Limb (tissue), 2 donors: ENCODE measurements at regions not wholly inside any gene's neighbourhood (a gene's known extent, or its start where the extent isn't known, plus 50 kb on each side); places are given as distances from the start of the nearest gene placed in this dataset.

Source experiments
- DNase-seq, 2 donors: peaks; one replicate each; pipeline ENCODE4 v3.0.0-alpha.2; 2016; ENCODE audit errors: extremely low spot score in 2 of 2

DNA sequence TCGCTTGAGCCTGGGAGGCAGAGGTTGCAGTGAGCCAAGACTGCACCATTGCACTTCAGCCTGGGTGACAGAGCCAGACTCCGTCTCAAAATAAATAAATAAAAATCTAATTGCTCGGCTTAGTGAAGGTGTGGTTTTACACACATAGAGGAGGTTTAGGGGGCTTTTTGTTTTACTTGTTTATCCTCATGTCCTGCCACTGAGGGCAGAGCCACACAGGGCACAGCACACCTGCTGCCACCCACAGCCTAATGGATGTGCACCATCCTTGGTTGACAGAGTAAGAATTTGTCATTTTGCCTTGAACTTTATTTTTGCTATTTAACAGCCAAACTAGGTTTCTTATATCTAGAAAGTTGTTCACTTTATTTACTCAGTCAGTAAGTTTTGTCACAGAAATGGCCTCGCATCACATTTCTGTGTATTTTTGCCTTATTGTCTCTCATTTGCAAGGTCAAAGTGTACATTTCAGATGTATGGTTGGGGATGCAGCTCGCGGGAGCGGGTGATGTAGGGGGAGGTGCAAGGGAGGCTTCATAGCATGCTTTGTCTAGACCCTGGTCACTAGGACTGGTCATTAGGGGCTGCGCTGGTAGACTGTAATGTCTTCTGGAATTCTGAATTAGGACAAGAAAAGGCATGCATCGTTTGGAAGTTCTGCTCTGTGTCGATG, 67.8 kb upstream of the NAA20 start:
- no peak for DNase-seq

DNA sequence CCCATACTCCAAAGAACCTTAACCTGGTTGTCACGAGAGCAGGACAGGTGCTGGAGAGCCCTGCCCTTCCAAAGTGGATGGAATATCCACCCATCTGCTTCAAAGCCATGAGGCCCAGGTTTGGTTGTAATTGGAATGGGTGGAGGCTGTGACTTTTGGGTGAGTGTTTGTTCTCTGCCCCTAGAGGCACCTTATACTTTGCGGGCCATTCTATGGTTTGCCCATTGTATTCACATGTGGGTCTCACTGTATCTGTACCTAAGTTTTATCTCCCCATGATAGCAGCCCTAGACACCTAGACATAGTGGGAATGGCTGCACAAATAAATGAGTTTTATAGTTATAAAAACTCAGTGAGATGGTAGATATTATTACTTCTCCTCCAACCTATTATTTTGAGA, 67.1 kb upstream of the NAA20 start:
- DNase-seq, result no peak

DNA sequence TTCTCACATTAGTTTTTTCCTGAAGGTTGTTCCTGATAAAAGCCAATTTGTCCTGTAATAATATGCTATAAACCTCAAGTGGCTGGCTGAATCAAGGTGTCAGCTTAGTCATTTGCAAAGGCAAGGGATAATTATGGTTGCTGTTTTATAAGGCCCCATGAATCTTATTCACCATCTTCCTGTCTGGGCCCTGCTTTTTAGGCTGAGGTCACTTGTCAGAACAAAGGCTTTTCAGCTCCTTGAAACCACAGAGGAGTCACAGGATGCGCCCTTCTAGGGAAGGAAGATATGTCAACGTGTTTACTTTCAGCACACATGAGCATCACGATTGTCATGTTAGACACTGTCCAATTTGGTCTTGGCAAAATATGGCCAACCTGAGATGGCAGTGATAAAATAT, 64.8 kb upstream of the NAA20 start:
- no peak for DNase-seq

DNA sequence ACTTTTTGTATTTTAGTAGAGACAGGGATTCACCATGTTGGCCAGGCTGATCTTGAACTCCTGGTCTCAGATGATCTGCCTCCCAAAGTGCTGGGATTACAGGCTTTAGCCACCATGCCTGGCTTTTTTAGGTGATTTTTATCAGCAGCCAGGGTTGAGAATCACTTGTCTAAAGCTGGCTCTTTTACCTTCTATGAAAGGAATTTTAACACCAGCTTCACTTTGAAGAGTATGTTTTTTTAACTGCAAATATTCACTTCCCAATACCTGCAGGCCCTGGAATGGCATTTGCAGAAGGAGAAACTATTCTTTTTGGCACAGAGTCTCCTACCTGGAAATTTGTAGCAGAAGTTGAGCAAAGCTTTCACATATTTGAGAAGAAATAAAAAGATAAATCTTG, 63.6 kb upstream of the NAA20 start:
- no peak for DNase-seq

DNA sequence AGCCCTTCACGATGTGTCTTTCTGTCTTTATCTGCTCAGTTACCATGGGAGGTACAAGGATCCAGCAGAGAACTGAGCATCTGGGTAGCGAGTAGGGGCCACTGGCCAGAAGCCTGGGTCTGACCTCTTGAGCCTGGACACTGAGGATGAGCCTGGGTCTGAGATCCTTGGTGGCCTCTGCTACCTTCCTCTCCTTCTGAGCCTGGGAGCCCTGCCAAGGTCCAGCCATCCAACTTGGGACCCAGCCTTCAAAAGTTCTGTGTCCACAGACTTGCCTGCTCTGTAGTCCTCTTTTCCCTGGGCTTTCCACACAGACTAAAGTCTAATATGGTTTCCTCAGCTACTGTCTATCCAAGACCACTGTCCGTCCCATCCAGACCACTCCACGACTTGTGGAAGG, 60.2 kb upstream of the NAA20 start:
- no peak for DNase-seq

DNA sequence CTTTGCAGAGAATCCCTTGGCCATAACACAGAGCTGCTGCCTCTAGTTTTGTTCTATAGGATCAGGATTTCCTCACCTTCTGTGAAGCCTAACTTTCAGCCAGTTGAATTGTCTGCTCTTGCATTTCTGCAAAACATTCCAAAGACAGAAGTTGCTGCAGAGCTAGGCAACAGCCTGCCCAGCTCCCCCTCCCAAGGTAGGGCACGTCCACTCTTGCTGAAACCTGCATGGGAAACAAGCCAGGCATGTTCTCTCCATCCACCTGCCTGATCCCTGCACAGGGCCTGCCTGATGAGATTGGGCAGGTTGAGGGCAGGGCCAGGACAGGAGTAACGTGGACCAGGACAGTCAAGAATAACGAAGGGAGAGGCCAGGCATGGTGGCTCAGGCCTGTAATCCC, 58.9 kb upstream of the NAA20 start:
- DNase-seq, result no peak

DNA sequence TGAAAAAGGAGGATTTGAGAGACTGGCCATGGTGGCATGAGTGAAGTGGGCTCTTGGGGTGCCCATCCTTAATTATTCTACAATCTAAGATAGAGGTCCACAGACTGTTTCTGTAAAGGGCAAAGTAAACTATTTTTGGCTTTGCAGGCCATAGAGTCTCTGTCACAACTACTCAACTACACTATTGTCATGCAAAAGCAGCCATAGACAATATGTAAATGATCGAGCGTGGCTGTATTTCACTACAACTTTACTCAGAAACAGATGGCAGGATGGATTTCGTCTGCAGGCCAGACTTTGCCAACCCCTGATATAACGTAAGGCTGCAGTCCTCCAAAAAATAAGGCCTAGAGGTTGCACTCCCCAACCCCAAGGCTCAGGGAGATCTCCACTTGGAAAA, 58.2 kb upstream of the NAA20 start:
- DNase-seq, result no peak

DNA sequence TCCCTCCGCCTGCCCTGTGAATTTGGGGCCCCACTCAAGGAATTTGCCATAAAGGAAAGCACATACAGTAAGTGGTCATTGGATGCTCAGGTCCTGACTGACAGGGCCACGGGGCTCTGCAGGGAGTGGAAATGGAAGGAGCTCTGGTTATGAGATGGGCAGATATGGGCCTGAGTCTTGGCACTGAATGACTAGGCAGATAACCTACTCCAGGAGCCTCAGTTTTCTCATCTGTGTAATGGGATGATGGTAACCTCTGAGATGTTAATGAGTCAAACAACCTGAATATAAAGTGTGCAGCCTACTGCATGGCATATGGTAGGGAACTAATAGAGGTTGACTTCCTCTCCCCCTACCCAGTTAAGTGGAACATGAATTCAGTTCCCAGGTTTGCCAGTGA, 56.4 kb upstream of the NAA20 start:
- DNase-seq, result no peak

DNA sequence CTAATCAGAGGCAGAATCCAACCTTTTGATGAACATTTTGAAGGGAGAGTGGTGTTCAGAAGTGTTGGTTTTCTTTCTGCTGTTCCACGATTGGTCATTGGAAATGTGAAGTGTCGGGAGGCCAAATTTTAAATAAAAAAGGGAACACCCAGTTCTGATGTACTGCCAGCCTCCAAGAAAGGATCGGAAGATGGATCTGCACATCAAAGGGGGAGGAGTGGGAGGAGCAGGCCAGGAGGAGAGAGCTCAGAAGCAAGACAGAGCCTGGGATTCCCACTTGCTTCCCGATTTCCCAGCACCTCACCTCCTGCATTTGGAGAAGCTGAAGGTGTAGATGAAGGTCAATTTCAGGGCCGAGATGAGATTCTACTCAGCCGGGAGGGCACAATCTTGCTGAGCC, 55.9 kb upstream of the NAA20 start:
- no peak for DNase-seq

DNA sequence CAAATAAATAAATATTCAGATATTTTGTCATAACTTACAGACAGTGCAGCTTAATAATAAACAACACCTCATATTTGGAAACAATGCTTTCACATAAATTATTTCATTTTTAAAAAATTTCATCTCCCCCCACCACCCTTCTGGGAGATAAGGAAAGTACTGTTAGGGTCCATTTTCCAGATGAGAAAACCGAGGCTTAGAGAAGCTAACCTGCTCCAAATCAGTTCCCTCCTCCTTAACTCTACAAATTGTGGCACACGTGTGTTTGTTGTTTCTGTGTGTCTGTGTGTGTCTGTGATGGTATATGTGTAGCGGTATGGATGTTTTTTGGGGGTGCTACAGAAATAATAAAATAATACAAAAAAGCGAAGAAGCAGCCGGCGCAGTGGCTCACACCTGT, 54.2 kb upstream of the NAA20 start:
- DNase-seq, result no peak

DNA sequence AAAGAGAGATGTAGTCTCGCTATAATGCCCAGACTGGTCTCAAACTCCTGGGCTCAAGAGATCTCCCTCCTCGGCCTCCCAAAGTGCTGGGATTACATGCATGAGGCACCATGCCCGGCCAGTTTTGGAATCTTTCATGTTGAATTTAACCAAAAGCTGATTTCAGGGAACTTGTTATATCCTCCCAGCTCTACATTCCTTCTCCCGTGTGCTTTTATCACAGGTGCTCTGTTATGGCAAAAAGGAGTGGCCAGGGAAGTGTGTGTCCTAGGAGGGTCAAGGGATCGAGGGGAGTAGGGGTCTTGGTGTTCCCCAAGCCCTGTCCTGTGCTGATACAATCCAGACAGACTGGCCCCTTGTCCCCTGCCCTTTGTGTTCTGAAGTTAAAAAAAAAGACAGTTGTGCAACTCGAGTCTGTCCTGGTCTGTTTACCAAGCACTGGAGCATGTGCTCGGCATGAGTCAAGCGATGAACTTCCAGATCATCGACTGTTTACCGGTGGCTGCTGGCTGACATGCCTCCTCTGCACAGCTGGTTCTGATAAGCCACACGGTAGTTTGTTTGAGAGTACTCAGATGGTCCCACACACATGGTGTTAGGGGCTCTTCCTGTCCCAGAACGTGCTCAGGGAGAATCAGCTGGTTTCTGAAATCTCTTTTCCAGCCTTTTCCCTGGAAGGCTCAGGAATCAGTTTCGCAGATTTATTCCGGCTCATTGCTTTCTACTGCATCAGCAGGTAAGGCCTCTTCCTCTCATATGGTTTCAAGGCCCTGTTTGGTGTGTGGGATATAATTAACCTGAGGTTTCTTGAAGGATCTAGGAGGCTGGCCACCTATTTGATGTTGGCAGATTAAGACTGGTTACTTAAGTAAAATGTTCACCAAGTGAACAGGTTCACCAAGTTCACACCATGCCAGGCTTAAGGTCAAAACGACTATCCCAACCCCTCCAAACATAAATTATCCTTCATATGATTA, 52.6 kb upstream of the NAA20 start:
- DNase-seq, result peak in 1 of 2 donors; percentile 24

DNA sequence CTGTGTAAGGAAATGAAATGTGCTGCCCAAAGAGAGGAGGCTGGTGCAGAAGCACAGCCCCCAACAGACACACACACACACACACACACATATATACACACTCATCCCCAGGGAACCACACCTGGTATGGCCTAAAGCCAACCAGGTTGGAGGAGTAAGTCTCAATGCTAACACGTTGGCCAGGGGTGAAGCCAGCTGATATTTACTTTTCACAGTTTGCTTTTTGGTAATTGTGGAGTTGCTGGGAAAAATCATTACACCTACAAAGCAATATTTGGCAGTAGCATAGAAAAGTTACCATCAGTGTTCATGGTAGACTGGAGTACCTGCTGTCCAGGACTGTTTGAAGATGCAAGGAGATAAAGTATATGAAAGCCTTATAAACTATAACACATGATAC, 50.3 kb upstream of the NAA20 start:
- DNase-seq, result no peak
